ENCODE measurements at regions not wholly inside any gene's neighbourhood (a gene's known extent, or its start where the extent isn't known, plus 50 kb on each side); places are given as distances from the start of the nearest gene placed in this dataset.

GRCh38 chr3:150133293-150133692 is 162.6 kb upstream of the PFN2 start:
- no peak for TF ChIP-seq CTCF (IDR thresholded peaks at IDR 0.05)
- no peak for TF ChIP-seq POLR2A (IDR thresholded peaks at IDR 0.05)
